ENCODE measurements at regions not wholly inside any gene's neighbourhood (a gene's known extent, or its start where the extent isn't known, plus 50 kb on each side); places are given as distances from the start of the nearest gene placed in this dataset.
"Not testable (repeated sequence)": the region's sequence is repeated elsewhere in the genome, so short reads cannot be mapped to it uniquely, and the experiment has no call there.

DNA sequence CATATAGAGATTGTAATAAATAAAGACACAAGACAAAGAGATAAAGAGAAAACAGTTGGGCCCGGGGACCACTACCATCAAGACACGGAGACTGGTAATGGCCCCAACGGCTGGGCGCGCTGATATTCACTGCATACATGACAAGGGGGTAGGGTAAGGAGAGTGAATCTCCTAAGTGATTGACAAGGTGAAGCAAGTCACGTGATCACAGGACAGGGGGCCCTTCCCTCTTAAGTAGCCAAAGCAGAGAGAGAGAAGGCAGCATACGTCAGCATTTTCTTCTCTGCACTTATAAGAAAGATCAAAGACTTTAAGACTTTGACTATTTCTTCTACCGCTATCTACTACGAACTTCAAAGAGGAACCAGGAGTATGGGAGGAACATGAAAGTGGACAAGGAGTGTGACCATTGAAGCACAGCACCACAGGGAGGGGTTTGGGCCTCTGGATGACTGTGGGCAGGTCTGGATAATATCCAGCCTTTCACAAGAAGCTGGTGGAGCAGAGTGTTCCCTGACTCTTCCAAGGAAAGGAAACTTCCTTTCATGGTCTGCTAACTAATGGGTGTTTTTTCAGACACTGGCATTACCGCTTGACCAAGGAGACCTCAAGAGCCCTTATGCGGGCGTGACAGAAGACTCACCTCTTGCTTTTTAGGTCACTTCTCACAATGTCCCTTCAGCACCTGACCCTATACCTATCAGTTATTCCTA lies 75.6 kb downstream of the MRPL39 start:
- DNase-seq: not testable (repeated sequence)

DNA sequence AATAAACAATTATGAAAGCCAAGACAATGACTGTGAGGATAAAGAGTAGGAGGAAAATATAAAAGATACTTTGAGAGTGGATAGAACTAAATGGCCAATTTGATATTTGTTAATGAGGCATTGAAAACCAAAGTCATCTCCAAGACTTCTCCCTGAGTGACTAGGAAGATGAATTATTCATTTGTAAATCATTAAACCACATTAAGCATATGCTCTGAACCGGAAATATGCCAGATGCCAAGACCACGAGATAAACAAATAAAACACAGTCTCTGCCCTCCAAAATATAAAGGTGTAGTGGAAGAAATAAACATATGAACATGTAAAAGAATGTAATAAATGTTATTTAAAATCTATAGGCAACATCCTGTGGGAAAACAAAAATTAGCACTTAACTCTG lies 78.8 kb downstream of the MRPL39 start:
- DNase-seq: no peak

DNA sequence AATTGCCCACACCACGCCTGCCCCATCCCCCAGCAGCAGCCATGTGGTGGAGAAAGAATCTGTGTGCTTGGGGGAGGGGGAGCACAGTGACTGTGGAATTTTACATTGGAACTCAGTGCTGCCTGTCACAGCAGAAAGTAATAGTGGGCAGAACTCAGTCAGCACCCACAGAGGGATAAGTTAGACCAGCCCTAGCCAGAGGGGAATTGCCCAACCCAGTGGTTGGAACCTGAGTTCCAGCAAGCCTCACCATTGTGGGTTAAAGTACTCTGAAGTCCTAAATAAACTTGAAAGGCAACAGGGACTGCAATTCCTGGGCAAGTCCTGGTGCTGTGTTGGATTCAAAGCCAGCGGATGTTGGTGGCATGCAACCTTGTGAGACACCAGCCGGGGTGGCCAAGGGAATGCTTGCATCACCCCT lies 88.8 kb downstream of the MRPL39 start:
- no peak for DNase-seq

DNA sequence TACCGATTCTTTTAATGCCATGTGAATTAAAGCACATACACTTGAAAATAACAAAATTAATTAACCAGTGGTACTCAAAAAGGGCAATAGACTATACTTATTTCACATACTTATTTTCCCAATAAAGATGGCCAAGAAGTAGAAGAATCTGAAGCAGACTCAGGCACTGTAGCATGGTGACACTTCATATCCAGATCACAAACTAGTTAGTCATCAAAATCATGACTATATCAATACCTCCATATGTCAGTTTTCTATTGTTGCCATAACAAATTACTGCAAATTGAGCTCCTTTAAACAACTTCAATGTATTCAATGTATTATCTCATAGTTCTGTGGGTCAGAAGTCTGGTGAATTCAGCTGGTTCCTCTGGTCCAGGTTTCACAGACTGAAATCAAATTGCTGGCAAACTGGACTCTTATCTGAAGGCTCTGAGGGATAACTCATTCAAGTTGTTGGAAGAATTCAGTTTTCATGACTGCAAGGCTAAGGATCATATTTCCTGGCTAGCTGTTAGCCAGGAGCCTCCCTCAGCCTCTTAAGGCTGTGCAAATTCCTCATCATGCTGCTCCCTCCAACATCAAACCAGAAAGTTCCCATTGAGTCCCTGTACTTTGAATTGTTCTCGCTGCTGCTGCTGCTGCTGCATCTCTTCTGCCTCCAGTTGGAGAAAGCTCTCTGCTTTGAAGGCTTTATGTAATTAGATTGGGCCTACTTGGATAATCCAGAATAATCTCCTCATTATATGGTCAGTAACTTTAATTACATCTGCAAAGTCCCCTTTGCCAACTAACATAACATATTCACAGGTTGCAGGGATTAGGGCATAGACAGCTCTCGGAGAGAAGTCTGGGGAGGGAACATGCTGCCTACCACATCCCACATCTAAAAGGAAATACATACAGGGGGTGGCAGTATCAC lies 91.5 kb downstream of the MRPL39 start:
- no peak for DNase-seq

DNA sequence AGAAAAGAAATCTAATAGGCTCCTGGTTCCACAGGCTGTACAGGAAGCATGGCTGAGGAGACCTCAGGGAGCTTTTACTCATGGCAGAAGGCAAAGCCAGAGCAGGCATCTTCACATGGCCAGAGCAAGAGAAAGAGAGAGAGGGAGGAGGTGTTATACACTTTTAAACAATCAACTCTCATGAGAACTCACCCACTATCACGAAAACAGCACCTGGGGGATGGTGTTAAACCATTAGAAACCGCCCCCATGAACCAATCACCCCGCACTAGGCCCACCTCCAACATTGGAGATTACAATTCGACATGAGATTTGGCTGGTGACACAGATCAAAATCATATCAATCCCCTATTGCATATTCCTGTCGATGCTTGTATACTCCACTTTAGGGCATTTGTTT lies 93.5 kb downstream of the MRPL39 start:
- no peak for DNase-seq

DNA sequence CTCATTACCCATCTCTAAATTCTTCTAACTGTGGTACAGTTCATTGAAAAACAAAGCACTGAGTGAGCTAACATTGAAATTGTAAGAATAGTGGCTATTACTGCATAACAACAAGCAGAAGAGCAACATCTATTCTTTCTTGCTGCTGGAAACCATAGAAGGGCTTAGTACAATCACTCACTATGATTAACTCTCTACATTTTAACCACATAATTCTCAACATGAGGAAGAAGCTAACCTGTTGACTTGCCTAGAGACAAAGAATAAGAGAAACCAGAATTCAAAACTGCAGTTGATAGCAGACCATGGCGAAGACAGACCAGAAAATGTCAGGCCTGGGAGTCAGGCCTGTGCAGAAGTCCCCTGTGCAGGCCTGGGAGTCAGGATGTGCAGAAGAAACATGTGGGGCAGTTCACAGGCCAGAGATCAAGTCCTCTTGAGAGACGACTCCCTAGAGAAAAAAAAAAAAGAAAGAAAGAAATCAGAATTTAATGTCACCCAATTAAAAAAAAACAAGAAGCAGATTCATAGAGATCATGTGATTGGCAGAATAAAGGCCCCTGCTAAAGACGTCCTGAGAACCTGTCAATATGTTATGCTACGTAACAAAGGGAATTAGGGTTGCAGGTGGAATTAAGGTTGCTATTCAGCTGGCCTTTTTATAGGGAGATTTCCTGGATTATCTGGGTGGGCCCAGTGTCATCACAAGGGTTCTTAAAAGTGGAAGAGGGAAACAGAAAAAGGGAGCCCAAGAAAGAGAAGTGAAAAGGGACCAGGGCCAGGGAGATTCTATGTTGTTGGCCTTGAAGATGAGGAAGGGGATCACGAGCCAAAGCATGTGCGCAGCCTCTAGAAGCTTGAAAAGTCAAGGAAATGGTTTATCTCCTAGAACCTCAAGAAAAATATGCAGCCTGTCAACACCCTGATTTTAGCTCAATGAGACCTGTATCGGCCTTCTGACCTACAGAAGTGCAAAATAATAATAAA lies 94.9 kb downstream of the MRPL39 start:
- DNase-seq: no peak

DNA sequence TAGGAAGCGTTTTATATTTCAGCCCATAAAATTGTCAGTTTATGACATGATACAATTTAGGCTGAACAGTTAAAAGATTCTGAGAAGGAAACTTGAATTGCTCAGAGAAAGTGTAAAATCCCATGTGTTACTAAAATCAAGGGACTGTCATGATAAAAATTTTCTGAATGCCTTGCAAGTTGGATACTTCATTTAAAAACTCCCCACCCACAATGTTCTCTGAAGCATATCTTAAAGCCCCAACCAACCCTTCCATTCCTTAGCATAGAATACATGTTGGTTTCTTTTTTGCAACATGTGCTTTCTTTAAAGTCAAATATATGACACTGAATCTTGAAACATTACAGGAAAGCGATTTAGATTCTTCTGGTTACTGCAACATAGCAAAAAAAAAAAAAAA lies 97.4 kb downstream of the MRPL39 start:
- no peak for DNase-seq

DNA sequence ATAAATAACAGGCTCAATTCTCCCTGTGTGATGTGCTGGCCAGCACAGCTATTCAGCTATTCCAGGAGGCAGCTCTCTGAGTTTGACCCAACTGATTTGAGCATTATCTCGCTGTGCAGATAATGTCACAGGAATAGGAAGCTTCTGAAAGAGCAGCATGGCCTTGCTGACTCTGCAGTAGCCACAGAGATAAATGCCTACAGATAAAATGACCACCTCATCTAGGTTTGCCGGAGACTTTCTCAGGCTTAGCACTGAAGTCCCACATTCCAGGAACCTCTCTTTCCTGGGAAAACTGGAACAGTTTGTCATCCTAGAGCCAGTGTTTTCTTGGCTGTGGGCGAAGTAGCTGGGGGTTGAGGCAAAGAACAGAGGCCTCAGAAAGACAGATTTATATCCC lies 98.9 kb downstream of the MRPL39 start:
- DNase-seq: no peak

DNA sequence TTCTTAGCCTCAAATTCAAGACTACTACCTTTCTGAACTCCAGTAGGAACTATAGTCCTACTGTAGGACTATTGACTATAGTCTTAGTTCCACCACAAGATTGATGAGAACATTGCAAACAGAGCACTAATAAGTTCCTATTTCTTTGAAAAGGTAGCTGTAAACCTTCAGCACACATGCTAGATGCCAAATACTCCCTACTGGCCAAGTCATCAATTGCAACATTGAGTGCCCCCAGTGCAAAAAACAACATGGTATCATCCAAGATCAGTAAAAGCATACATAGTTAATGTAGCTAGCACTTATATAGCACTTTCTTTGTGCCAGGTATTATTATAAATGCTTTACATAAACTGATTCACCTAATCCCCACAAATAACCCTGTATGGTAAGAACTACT lies 99.8 kb downstream of the MRPL39 start:
- peak; percentile 13 for DNase-seq

DNA sequence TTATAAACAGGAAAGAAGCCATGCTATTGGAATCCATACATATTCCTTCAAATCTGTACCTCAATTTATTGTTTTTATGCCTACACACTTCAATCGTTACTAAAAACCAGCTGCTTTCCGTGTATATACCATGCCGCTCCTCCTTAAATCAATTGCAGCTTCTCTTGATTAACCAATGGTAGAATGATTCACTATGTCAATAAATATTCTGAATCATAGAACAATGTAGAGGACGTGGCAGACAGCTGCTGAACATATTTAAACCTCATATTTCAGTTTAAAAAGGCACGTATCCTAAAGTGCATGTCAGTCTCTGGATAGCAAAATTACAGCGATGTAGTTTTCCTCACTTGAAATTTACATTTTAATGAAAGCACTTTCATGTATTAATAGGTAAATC lies 100.4 kb downstream of the MRPL39 start:
- DNase-seq: no peak

DNA sequence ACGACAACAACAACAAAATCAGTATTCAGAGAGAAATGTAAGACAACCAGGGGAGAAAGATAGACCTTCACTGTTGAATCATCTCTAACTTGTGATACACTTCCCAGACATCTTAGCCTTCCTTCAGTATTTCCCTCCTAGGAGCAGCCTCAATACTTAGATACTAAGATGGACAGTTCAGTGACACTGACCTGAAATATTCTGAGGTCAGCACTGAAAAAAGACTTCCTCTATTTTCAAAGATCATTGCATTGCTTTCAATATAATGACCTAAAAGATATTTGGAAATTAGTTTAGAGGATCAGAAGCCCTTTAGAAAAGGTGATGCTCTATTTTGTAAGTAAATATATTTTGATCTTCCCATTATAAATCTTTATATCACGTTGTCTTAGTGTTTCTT lies 101.0 kb downstream of the MRPL39 start:
- DNase-seq: no peak

DNA sequence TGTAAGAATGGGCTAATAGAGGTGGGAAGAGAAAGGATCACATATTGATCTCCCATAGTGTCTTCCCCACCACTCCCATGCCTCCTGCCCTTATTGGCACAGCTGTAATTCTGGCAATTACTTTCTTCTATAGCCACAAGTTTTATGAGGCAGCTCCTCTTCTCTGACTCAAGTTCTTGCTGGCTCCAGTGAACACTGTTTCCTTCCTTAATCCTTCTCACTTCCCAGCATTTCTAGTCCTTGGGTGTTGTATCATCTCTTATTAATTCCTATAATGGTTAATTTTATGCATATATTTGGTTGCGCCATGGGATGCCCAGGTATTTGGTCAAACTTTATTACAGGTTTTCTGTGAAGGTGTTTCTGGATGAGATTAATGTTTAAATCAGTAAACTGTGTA lies 103.3 kb downstream of the MRPL39 start:
- DNase-seq: no peak

DNA sequence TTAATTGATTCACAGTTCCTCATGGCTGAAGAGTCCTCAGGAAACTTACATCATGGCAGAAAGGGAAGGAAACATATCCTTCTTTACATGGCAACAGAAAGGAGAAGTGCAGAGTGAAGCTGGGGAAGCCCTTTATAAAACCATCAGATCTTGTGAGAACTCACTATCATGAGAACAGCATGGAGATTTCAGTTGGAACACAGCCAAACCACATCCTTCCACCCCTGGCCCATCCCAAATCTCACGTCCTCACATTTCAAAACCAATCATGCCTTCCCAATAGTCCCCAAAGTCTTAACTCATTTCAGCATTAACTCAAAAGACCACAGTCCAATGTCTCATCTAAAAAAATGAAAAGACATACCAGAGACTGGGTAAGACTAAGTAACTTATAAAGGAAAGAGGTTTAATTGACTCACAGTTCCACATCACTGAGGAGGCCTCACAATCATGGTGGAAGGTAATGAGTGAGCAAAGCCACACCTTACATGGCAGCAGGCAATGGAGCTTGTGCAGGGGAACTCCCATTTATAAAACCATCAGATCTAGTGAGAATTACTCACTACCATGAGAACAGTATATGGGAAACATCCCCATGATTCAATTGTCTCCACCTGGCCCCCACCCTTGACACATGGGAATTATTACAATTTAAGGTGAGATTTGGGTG lies 105.2 kb downstream of the MRPL39 start:
- peak; percentile 12 for DNase-seq

DNA sequence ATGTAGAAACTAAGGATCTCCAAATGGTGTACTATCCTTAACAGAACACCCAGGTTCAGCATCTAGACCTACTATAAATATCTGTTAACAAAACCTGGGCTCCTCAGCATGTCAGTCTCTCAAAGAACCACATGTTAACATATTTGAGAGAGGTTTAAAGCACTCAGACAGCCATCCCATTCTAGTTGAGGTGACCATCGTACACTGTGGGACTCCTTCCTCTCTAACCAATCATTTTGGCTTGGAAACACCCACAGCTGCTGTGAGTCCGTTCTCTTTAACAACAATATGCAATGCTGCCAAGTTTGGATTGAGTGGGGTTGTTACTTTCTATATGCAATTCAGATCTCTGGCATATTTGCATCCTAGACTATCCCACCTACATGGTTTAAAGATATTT lies 105.8 kb downstream of the MRPL39 start:
- DNase-seq: no peak

DNA sequence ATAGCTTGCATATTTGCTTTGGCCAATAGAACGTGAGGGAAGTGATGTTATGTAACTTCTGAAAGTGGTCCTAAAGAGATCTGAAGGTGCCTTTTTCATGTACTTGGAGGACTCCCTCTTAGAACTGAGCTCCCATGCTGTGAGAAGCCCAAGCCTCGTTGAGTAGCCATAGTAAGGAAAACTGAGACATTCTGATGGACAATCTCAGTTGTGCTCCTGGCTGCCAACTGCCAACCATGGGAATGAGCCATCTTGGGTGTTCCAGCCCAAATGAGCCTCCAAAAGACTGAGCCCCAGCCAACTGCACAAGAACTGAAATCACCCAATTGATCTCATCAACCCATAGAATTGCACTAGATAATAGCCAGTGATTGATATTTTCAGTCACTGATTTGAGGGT lies 106.7 kb downstream of the MRPL39 start:
- DNase-seq: no peak

DNA sequence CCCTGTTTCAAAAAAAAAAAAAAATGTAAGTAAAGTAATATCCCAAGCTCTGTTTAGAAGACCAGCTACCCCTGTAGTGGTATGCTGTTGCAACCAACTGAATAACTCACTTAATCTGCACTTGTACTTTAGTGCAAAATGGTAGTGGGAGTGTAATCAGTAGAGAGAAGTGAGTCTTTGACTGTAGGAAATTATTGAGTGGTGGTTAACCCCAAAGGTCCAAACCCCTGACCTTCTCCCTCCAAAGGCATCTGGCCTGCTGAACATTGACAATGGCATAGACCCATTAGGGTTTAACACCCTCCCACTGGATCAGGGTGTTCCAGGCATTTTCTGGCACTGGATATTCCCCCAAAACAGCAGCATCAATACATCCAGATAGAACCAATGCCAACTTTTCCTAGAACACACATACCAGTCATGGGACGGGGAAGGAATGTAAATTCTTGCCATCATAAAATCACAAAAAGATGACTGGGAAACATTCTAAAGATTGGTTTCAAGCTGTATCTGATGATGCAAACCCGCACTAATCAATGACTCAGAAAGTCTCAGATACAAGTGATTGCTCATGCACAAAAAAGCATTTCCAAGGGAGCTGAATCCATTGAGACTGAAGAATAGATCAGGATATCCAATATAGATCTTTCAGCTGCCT lies 110.3 kb downstream of the MRPL39 start:
- DNase-seq: no peak

DNA sequence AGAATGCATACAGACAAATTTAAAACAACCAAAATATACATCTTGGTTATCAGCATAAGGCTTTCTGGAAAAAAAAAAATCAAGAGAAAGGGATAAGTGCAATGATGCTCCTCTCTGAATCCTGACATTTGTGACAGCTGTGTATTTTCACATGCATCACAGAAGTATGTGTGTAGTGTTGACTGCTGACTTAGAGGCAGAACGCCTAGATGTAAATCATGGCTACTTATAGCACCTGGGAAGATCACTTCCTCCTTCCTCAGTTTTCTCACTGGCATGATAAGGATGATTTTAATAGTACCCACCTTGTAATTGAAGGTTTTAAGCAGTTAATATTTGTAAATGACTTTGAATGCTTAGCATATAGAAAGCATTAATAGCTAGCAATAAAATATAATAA lies 112.5 kb downstream of the MRPL39 start:
- DNase-seq: no peak

DNA sequence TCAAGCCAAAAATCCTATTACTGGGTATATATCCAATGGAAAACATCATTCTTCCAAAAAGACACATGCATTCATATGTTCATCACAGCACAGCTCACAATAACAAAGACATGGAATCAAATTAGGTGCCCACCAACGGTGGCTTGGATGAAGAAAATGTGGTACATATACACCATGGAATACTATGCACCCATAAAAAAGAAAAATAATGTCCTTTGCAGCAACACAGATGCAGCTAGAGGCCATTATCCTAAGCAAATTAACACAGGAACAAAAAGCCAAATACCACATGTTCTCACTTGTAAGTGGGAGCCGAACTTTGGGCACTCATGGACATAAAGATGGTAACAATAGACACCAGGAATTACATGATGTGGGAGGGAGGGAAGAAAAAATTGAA lies 113.6 kb downstream of the MRPL39 start:
- DNase-seq: no peak

DNA sequence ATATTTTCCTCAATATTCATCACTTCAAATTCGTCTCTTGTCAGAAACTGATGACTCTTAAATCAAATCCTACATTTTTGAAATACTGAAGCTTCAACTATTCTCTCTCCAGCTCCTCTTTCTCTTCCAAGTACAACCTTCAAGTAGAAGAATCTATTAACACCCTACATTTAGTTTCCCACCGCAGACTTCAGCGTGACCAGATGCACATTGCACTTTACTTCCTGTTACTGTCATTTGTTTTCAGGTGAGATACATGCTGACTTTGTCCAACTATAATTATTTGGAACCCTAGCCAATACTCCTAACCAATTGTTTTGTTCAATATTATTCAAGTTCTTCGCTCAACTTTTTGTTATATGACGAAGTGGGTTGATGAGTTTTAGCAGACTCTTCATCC lies 116.0 kb downstream of the MRPL39 start:
- no peak for DNase-seq

DNA sequence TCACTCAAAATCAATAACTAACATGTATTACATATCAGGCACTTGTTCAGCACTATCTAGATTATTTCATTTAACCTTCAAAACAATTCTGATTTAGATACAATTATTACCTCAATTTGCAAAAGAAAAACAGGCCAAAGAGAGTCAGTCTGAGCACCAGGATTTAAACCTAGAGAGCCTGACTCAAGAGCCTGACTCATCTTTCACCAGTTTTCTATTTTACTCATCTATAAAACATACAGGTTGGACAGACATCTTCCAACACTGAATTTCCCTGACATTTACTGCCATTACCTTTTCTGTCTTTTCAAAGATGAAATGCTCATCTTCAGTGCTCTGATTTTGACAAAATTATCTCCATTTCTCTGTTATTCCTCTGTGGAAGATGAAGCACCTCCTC lies 116.5 kb downstream of the MRPL39 start:
- DNase-seq: no peak

DNA sequence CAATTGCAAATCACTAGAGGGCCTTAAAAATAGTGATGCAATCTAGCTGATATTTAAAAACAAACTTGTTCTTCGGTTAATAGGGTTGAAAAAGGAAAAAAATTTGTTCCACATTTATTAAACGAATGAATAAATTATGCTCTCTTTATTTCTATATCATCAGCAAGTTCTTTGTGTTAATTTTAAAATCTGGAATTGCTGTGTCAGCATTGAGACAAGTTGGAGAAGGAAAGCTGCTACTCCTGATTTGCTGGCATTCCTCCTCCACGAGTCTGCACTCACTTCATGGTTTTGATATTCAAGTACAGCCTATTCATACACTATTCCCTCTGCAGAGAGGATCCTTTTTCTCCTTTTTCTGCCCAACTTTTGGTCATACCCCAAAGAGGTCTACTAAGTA lies 117.6 kb downstream of the MRPL39 start:
- DNase-seq: no peak

DNA sequence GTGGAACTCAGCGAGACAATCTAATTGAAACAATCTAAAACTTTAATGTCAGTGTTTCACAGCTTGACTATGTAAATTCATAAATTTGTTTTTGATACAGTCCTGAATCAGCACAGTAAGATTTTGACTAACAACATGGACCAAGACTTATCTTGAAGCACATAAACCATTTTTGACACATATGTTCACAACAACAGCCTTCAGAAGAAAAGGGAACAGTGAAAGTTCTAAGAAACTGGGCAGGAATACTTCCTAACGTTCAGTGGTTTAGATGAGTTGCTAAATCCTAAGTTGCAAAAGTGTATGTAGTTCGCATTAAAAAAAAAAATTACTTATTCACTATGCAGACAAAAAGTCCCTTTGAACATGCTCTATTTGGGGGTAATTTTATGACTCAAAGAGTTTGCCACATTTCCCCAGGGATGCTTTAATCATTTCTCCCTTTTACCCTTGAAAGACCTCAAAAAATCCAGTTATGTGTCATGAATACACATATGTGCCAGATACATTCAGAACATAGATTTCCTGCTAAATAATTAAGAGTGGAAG lies 120.2 kb downstream of the MRPL39 start:
- no peak for DNase-seq

All from CD4-positive, alpha-beta T cell treated with Interleukin-12 subunit alpha and Interleukin-12 subunit beta, for 1 hour (primary cell).